ENCODE measurements at regions not wholly inside any gene's neighbourhood (a gene's known extent, or its start where the extent isn't known, plus 50 kb on each side); places are given as distances from the start of the nearest gene placed in this dataset.

GRCh38 chr13:84255226-84255797 is 373.0 kb upstream of the SLITRK1 start:
- no peak overlapping the region for H3K4me3 ChIP-seq (ENCODE audit: low read depth, low read length)
- TF ChIP-seq CTCF (IDR thresholded peaks at IDR 0.05; ENCODE audit: low read depth, low read length, missing control alignments) = no peak
- no peak for DNase-seq (ENCODE audit: low read depth)

DNA sequence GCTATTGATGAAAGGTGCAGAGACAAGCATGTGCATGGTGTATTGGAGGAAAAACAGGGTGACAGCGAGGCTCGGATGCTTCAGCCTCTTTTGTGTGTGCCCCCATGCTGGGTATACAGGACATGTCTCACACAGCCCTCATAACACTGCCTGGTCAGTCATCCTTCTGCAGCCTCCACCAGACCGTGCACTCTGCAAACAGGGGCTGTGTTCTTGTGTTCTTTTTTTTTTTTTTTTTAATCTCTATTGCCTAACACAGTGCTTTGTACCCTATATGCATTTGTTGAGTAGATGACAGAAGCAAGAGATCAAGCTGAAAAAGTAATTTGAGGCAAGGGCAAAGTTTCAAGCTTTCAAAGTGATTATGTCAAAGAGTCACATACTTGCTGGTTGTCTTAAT is 367.2 kb upstream of the SLITRK1 start:
- no peak overlapping the region for H3K4me3 ChIP-seq (ENCODE audit: low read depth, low read length)
- no peak for DNase-seq (ENCODE audit: low read depth)
- TF ChIP-seq CTCF (IDR thresholded peaks at IDR 0.05; ENCODE audit: low read depth, low read length, missing control alignments) = no peak

DNA sequence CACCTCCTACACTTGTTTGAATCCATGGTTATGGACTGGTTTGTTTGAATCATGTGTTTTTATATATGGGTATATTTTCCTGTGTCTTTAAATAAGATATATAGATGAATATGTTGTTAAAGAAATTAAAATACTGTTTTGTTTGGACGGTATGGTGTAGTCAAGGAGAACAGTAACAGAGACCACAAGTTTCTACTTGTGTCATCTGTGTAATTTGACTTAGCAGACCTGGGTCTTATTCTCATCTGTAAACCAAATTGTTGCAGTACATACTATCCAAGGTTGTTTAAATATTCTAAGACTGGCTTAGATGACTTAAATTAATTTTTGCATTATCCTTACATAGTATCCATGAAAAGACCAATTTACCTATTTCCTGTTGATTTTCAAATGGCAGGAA is 361.1 kb upstream of the SLITRK1 start:
- no peak for DNase-seq (ENCODE audit: low read depth)
- TF ChIP-seq CTCF (IDR thresholded peaks at IDR 0.05; ENCODE audit: low read depth, low read length, missing control alignments) = no peak
- no peak overlapping the region for H3K4me3 ChIP-seq (ENCODE audit: low read depth, low read length)

DNA sequence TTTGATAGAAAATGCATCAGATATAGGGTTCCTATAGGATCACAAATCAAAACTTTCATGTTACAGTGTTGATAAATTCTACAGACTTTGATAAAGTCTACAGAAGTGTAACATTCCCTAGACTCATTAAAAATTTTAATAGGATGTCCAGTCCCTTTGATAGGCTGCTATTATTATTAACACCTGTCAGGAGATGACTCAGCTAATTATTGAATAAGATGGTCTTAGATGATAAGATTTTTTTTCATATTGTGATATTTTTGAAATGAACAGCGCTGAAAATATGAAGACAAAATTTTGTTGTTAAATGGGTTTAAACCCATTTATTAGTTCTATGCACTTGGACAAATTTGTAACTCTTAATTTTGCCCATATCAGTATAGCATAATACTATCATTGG is 356.8 kb upstream of the SLITRK1 start:
- TF ChIP-seq CTCF (IDR thresholded peaks at IDR 0.05; ENCODE audit: low read depth, low read length, missing control alignments) = no peak
- no peak overlapping the region for H3K4me3 ChIP-seq (ENCODE audit: low read depth, low read length)
- DNase-seq (ENCODE audit: low read depth) = no peak

DNA sequence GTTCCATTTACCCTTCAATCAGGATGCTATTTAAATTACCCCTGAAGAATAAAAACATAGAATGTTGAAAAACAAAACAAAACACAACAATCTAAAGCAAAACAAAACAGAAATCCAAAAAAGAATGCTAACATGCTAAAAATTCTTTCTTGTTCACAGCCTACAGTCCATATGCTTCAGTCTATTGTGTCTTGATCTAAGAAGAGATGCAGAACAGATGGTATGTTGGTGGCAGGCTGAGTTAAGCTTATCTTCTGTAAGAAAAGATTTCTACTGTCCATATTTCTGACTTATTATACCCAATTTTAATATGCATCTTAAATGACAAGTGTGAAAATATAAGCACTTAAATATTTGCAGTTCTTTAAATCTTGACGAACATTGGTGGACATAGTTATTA is 356.1 kb upstream of the SLITRK1 start:
- no peak for DNase-seq (ENCODE audit: low read depth)
- TF ChIP-seq CTCF (IDR thresholded peaks at IDR 0.05; ENCODE audit: low read depth, low read length, missing control alignments) = no peak
- no peak overlapping the region for H3K4me3 ChIP-seq (ENCODE audit: low read depth, low read length)

DNA sequence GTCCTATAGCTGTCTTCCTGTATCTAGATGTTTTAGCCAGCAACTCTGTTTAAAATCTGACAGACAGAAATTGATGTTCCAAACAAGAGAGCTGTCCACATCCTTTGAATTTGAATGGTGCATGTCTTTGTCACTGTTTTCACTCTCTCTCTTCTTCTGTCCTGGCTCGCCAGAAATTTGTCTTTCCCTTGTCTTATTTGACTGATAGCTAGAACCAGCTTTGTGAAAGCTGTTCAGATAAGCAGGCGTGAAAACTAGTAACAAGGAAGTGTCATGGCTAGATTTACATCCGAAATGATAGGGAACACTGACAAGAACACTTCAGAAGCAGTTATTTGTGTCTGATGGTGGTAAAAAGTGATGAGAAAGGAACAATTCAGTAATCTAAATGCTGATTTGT is 354.9 kb upstream of the SLITRK1 start:
- H3K4me3 ChIP-seq (ENCODE audit: low read depth, low read length) = no peak overlapping the region
- no peak for TF ChIP-seq CTCF (IDR thresholded peaks at IDR 0.05; ENCODE audit: low read depth, low read length, missing control alignments)
- no peak for DNase-seq (ENCODE audit: low read depth)

GRCh38 chr13:84234416-84234815 is 352.1 kb upstream of the SLITRK1 start:
- no peak overlapping the region for H3K4me3 ChIP-seq (ENCODE audit: low read depth, low read length)
- no peak for TF ChIP-seq CTCF (IDR thresholded peaks at IDR 0.05; ENCODE audit: low read depth, low read length, missing control alignments)
- no peak for DNase-seq (ENCODE audit: low read depth)

Data from GM12864 (cell line).